Sigmoid colon (tissue), 4 donors: ENCODE measurements at regions not wholly inside any gene's neighbourhood (a gene's known extent, or its start where the extent isn't known, plus 50 kb on each side); places are given as distances from the start of the nearest gene placed in this dataset.
A peak's percentile ranks its signal among the peaks of the same experiment; 100 is the strongest.

Experiments
- CTCF ChIP-seq, 4 experiments: fragments of 450-650 bp in 3 of 4; fragments of 200-600 bp in 1 of 4; IDR thresholded peaks; one replicate each; pipeline ENCODE4 v1.5.1; 2016 to 2019; ENCODE audit warnings: antibody characterized with exemption in 4 of 4, mild to moderate bottlenecking in 3 of 4, moderate library complexity in 2 of 4
- EP300 ChIP-seq, 4 donors: sonication (generic); formaldehyde crosslinking; IDR thresholded peaks; one replicate each; pipeline ENCODE4 v1.6.1; 2017; ENCODE audit warnings: antibody characterized with exemption in 4 of 4
- POLR2A ChIP-seq, 2 donors: fragments of 450-650 bp; IDR thresholded peaks; one replicate each; pipeline ENCODE4 v1.6.1; 2016; ENCODE audit warnings: antibody characterized with exemption in 2 of 2, mild to moderate bottlenecking in 2 of 2, moderate library complexity in 2 of 2
- POLR2AphosphoS5 ChIP-seq, 4 donors: sonication (generic); formaldehyde crosslinking; IDR thresholded peaks; one replicate each; pipeline ENCODE4 v1.6.1; 2017; ENCODE audit warnings: antibody characterized with exemption in 4 of 4

DNA sequence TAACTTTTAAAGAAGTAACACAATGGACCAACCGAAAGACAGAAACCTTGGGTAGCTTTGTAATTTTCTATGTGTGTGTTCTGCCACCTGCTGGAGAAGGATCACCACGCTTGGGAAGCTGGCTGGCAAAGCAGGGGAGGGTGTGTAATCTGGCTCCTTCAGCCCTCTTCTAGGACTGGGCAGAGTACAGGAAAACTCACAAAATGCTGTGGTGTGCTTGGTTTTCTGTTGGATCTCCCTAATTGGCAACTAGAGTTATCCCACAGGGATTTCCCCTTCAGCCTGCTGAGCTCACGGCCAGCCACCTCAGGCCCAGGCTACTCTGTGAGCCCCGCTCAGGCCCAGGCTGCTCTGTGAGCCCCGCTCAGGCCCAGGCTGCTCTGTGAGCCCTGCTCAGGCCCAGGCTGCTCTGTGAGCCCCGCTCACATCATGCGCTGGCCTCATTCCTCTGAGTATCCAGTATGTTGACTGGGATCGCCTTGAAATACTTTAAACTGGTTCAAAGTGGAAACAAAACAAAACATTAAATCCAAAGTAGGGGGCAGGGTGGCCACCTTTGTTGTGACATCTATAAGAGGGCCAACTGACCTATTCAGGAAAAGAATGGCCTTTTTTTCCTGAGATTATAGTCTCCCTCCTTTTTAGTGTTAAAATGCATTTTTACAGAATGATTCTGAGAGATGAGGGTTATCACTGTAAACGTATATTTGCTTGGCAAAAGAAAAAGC, 52.0 kb upstream of the RNU6-8 start:
- TF ChIP-seq EP300 (IDR thresholded peaks at IDR 0.05) (no peak), POLR2A (IDR thresholded peaks at IDR 0.05) (no peak), CTCF (IDR thresholded peaks at IDR 0.05) (peak; percentile 57 to 75 (median 68)), POLR2AphosphoS5 (IDR thresholded peaks at IDR 0.05) (no peak)
